GM23338 (cell line): ENCODE measurements at regions not wholly inside any gene's neighbourhood (a gene's known extent, or its start where the extent isn't known, plus 50 kb on each side); places are given as distances from the start of the nearest gene placed in this dataset.
A peak's percentile ranks its signal among the peaks of the same experiment; 100 is the strongest.

Experiments
- CREB1 ChIP-seq: fragments of 250-450 bp; sonication (Bioruptor Pico); IDR thresholded peaks from 2 replicates; pipeline ENCODE4 v1.5.0; 2020; ENCODE audit warnings: low read depth, mild to moderate bottlenecking, moderate library complexity
- ETS1 ChIP-seq: IDR thresholded peaks from 2 replicates; pipeline ENCODE4 v1.6.1; 2016; ENCODE audit warnings: antibody characterized with exemption
- EZH2 ChIP-seq: fragments of 200-600 bp; sonication (generic); IDR thresholded peaks from one replicate; pipeline ENCODE4 v1.8.0; 2017; ENCODE audit warnings: antibody characterized with exemption, mild to moderate bottlenecking, low read depth; ENCODE audit not compliant: unreplicated experiment
- EZH2phosphoT487 ChIP-seq: fragments of 200-600 bp; sonication (generic); IDR thresholded peaks from one replicate; pipeline ENCODE4 v1.8.1; 2018; ENCODE audit warnings: antibody characterized with exemption; ENCODE audit not compliant: unreplicated experiment
- JUNB ChIP-seq: IDR thresholded peaks from one replicate; pipeline ENCODE4 v1.6.1; 2016; ENCODE audit warnings: antibody characterized with exemption; ENCODE audit not compliant: unreplicated experiment
- POLR2AphosphoS5 ChIP-seq: IDR thresholded peaks from 2 replicates; pipeline ENCODE4 v1.6.1; 2016; ENCODE audit warnings: antibody characterized with exemption, low read depth
- REST ChIP-seq: IDR thresholded peaks from one replicate; pipeline ENCODE4 v1.6.1; 2018; ENCODE audit warnings: antibody characterized with exemption; ENCODE audit not compliant: unreplicated experiment
- STAT1 ChIP-seq: IDR thresholded peaks from one replicate; pipeline ENCODE4 v1.6.1; 2016; ENCODE audit warnings: antibody characterized with exemption; ENCODE audit not compliant: unreplicated experiment
- ZNF114 ChIP-seq: fragments of 250-450 bp; sonication (Bioruptor Pico); IDR thresholded peaks from 2 replicates; pipeline ENCODE4 v1.5.0; 2020; ENCODE audit warnings: mild to moderate bottlenecking, moderate library complexity
- ZNF331 ChIP-seq: fragments of 250-450 bp; sonication (Bioruptor Pico); IDR thresholded peaks from 2 replicates; pipeline ENCODE4 v1.5.0; 2020; ENCODE audit warnings: low read depth, mild to moderate bottlenecking, moderate library complexity
- TF ChIP-seq, protein P1 (sequence below), 2 experiments: fragments of 200-600 bp in 1 of 2; sonication (generic) in 1 of 2; conservative IDR thresholded peaks; 2 replicates each; pipeline versions ENCODE4 v1.5.1 to v1.6.1; 2016 to 2017; ENCODE audit warnings: antibody characterized with exemption in 2 of 2, low read depth in 2 of 2, mild to moderate bottlenecking in 2 of 2, moderate library complexity in 1 of 2

GRCh38 chr10:44464503-44464902 lies 79.6 kb upstream of the CXCL12 start:
- TF ChIP-seq REST (no peak), ZNF114 (no peak), ZNF331 (no peak), EZH2 (no peak), POLR2AphosphoS5 (no peak), STAT1 (no peak), JUNB (no peak), ETS1 (no peak), EZH2phosphoT487 (no peak), CREB1 (no peak)
- TF ChIP-seq, protein P1, sequence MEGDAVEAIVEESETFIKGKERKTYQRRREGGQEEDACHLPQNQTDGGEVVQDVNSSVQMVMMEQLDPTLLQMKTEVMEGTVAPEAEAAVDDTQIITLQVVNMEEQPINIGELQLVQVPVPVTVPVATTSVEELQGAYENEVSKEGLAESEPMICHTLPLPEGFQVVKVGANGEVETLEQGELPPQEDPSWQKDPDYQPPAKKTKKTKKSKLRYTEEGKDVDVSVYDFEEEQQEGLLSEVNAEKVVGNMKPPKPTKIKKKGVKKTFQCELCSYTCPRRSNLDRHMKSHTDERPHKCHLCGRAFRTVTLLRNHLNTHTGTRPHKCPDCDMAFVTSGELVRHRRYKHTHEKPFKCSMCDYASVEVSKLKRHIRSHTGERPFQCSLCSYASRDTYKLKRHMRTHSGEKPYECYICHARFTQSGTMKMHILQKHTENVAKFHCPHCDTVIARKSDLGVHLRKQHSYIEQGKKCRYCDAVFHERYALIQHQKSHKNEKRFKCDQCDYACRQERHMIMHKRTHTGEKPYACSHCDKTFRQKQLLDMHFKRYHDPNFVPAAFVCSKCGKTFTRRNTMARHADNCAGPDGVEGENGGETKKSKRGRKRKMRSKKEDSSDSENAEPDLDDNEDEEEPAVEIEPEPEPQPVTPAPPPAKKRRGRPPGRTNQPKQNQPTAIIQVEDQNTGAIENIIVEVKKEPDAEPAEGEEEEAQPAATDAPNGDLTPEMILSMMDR (conservative IDR thresholded peaks at IDR 0.05; ENCODE audit: low read depth in 2 of 2), result peak in 1 of 2 experiments; percentile 33; a peak in 1 of 4 replicates
